GM12878 (cell line): ENCODE measurements at regions not wholly inside any gene's neighbourhood (a gene's known extent, or its start where the extent isn't known, plus 50 kb on each side); places are given as distances from the start of the nearest gene placed in this dataset.
A peak's percentile ranks its signal among the peaks of the same experiment; 100 is the strongest.

ENCODE experiments used
- ATAC-seq: fragments of 200-7000 bp; cut with Tn5 transposase; 3 replicates; pipeline ENCODE4 v1.9.1; 2020; ENCODE audit warnings: mild to moderate bottlenecking, moderate library complexity
- BruUV-seq: library from RNA; stranded (reverse); fragments of 400-500 nt; replicated peaks from 2 replicates; lab custom pipeline; 2021; lab: Mats Ljungman, UMichigan
- CTCF ChIA-PET: fragments of 300-600 bp; sonication (Branson Sonifier 250); formaldehyde crosslinking; extraction: SDS; loops from one replicate; lab custom pipeline; 2021; ENCODE audit warnings: inconsistent platforms; lab: Yijun Ruan, JAX
- POLR2A ChIA-PET: fragments of 350-600 bp; formaldehyde crosslinking; extraction: SDS; loops from one replicate; lab custom pipeline; 2021; ENCODE audit warnings: inconsistent platforms; lab: Charles Lee
- RAD21 ChIA-PET: fragments of 300-600 bp; sonication (Branson Sonifier 250); formaldehyde crosslinking; loops from one replicate; lab custom pipeline; 2023; ENCODE audit warnings: antibody characterized with exemption; ENCODE audit not compliant: unreplicated experiment; lab: Charles Lee
- SMC1A ChIA-PET: fragments of 300-600 bp; sonication (Branson Sonifier 250); formaldehyde crosslinking; loops from one replicate; lab custom pipeline; 2023; ENCODE audit not compliant: unreplicated experiment, uncharacterized antibody; lab: Charles Lee
- DNase-seq: peaks from one replicate; pipeline ENCODE4 v3.0.0-alpha.2; 2011; ENCODE audit warnings: low read depth, low spot score
- FAIRE-seq: peaks from 3 replicates; lab custom pipeline; 2011; peaks lifted over from hg19 to GRCh38; lab: Jason Lieb, UNC
- H2AFZ ChIP-seq: 2 replicates; pipeline ENCODE4 v1.6.0; 2011; ENCODE audit warnings: low read depth, low read length, control low read depth; ENCODE audit not compliant: control insufficient read depth
- H3K27ac ChIP-seq: 2 replicates; pipeline ENCODE4 v1.5.1; 2011; ENCODE audit warnings: control low read depth; ENCODE audit not compliant: control insufficient read depth, insufficient read depth
- H3K27me3 ChIP-seq, 2 experiments: replicated peaks in 1 of 2; 2 replicates each; pipeline versions ENCODE4 v1.6.0 to v1.6.1; 2011; ENCODE audit warnings: low read length in 1 of 2; ENCODE audit not compliant: control insufficient read depth in 2 of 2, insufficient read depth in 2 of 2
- H3K36me3 ChIP-seq, 2 experiments: 2 replicates each; pipeline ENCODE4 v1.5.1; 2011; ENCODE audit warnings: low read length in 1 of 2; ENCODE audit not compliant: control insufficient read depth in 2 of 2, insufficient read depth in 2 of 2
- H3K4me1 ChIP-seq: 2 replicates; pipeline ENCODE4 v1.6.1; 2011; ENCODE audit warnings: mild to moderate bottlenecking, low read length, moderate library complexity, mixed read lengths; ENCODE audit not compliant: control insufficient read depth, insufficient read depth
- H3K4me2 ChIP-seq: 2 replicates; pipeline ENCODE4 v1.6.0; 2011; ENCODE audit warnings: control low read depth; ENCODE audit not compliant: control insufficient read depth, insufficient read depth
- H3K4me3 ChIP-seq: fragments of 200-600 bp; sonication (generic); 2 replicates; pipeline ENCODE4 v1.5.1; 2016
- H3K79me2 ChIP-seq: 2 replicates; pipeline ENCODE4 v1.6.0; 2011; ENCODE audit warnings: low read length; ENCODE audit not compliant: control insufficient read depth, insufficient read depth
- H3K9ac ChIP-seq: 2 replicates; pipeline ENCODE4 v1.8.0; 2011; ENCODE audit warnings: low read length, control low read depth, mixed read lengths; ENCODE audit not compliant: control insufficient read depth, insufficient read depth
- H3K9me3 ChIP-seq: replicated peaks from 3 replicates; pipeline ENCODE4 v1.5.1; 2011; ENCODE audit warnings: mild to moderate bottlenecking, low read length; ENCODE audit not compliant: control insufficient read depth, insufficient read depth
- H4K20me1 ChIP-seq: 2 replicates; pipeline ENCODE4 v1.6.0; 2011; ENCODE audit not compliant: control insufficient read depth, insufficient read depth
- IRF4 ChIP-seq: IDR thresholded peaks from 2 replicates; pipeline ENCODE4 v1.6.1; 2011; ENCODE audit warnings: low read depth, low read length
- JUNB ChIP-seq: IDR thresholded peaks from 2 replicates; pipeline ENCODE4 v1.6.1; 2016; ENCODE audit warnings: antibody characterized with exemption, mild to moderate bottlenecking
- MEF2A ChIP-seq: IDR thresholded peaks from 2 replicates; pipeline ENCODE4 v1.6.1; 2011; ENCODE audit warnings: low read depth, mild to moderate bottlenecking, low read length, moderate library complexity; ENCODE audit not compliant: insufficient read depth
- MEF2B ChIP-seq: fragments of 450-650 bp; IDR thresholded peaks from 2 replicates; pipeline ENCODE4 v1.6.1; 2018; ENCODE audit warnings: mild to moderate bottlenecking, moderate library complexity; ENCODE audit not compliant: partially characterized antibody, poor library complexity, severe bottlenecking
- MTA2 ChIP-seq: fragments of 450-650 bp; IDR thresholded peaks from 2 replicates; pipeline ENCODE4 v1.6.1; 2016; ENCODE audit warnings: low read depth, mild to moderate bottlenecking, moderate library complexity
- RUNX3 ChIP-seq: IDR thresholded peaks from 2 replicates; pipeline ENCODE4 v1.6.1; 2012; ENCODE audit warnings: low read length, inconsistent platforms
- STAT3 ChIP-seq: IDR thresholded peaks from 2 replicates; pipeline ENCODE4 v1.6.1; 2011; ENCODE audit warnings: low read depth, low read length, improper control_type of control experiment
- WGBS: methylation state at CpG from one replicate; pipeline ENCODE4 v1.1.6; 2016; ENCODE audit warnings: low lambda C conversion rate; ENCODE audit not compliant: insufficient replicate concordance, insufficient coverage; ENCODE audit errors: missing lambda C conversion rate; 5-methylcytosine and 5-hydroxymethylcytosine counted together
- in situ Hi-C: fragments of 300-500 bp; cut with MboI; formaldehyde crosslinking; loops from 9 replicates; pipeline ENCODE4 v1.14.3; 2018; ENCODE audit warnings: mixed read lengths
- intact Hi-C: fragments of 100-400 bp; cut with micrococcal nuclease; formaldehyde crosslinking; loops from one replicate; pipeline ENCODE4 v1.14.2; 2022; ENCODE audit not compliant: unreplicated experiment
- TF ChIP-seq, protein P1 (sequence below): fragments of 150-350 bp; IDR thresholded peaks from 2 replicates; pipeline ENCODE4 v1.6.1; 2014; ENCODE audit warnings: mild to moderate bottlenecking, low read depth, low read length
- TF ChIP-seq, protein P2 (sequence below): fragments of 450-650 bp; IDR thresholded peaks from 2 replicates; pipeline ENCODE4 v1.6.1; 2017; ENCODE audit warnings: mild to moderate bottlenecking

DNA sequence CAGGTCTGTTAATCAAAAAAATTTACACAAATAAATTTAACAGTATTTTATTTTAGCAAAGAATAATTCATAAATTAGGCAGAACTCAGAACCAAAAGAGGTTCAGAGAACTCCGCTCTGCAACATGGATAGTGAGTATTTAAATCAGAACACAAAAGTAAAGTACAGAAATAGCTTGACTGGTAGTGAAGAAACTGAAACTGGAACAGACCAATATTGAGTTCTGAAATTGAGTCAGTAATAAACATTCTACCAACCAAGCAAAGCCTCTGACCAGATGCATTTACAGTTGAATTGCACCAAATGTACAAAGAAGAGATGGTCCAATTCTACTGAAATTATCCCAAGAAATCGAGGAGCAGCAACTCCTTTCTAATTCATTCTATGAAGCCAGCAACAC lies 1542.8 kb downstream of the EFNA5 start:
- Histone ChIP-seq H3K36me3 (no peaks in the 10 kb centered on the region), H4K20me1 (no peaks in the 10 kb centered on the region), H3K4me2 (0 out of 2 replicates have a peak overlapping the region, but pooled peaks have one; percentile 33), H3K4me1 (0 out of 2 replicates have a peak, but pooled peaks cover 3% of the 10 kb centered on the region), H3K4me3 (no peak overlapping the region), H3K79me2 (no peaks in the 10 kb centered on the region), H3K9ac (no peak overlapping the region), H3K9me3 (no peaks in the 10 kb centered on the region), H3K27ac (no peak overlapping the region), H3K27me3 (no peaks in the 10 kb centered on the region), H2AFZ (no peak overlapping the region)
- intact Hi-C loops (no loop called here), in situ Hi-C loops (no loop called here)
- TF ChIP-seq RUNX3 (peak; percentile 31; the same call in 1 of the 2 replicates), MEF2A (0 out of 2 replicates have a peak, but pooled peaks have one; percentile 60), MEF2B (peak; percentile 38), JUNB (peak; percentile 44; the same call in 1 of the 2 replicates), STAT3 (no peak), MTA2 (no peak), IRF4 (peak; percentile 70; the same call in 1 of the 2 replicates)
- TF ChIP-seq, protein P1, sequence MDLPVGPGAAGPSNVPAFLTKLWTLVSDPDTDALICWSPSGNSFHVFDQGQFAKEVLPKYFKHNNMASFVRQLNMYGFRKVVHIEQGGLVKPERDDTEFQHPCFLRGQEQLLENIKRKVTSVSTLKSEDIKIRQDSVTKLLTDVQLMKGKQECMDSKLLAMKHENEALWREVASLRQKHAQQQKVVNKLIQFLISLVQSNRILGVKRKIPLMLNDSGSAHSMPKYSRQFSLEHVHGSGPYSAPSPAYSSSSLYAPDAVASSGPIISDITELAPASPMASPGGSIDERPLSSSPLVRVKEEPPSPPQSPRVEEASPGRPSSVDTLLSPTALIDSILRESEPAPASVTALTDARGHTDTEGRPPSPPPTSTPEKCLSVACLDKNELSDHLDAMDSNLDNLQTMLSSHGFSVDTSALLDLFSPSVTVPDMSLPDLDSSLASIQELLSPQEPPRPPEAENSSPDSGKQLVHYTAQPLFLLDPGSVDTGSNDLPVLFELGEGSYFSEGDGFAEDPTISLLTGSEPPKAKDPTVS, result no peak
- TF ChIP-seq, protein P2, sequence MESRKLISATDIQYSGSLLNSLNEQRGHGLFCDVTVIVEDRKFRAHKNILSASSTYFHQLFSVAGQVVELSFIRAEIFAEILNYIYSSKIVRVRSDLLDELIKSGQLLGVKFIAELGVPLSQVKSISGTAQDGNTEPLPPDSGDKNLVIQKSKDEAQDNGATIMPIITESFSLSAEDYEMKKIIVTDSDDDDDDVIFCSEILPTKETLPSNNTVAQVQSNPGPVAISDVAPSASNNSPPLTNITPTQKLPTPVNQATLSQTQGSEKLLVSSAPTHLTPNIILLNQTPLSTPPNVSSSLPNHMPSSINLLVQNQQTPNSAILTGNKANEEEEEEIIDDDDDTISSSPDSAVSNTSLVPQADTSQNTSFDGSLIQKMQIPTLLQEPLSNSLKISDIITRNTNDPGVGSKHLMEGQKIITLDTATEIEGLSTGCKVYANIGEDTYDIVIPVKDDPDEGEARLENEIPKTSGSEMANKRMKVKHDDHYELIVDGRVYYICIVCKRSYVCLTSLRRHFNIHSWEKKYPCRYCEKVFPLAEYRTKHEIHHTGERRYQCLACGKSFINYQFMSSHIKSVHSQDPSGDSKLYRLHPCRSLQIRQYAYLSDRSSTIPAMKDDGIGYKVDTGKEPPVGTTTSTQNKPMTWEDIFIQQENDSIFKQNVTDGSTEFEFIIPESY, result no peak
- ChIA-PET RAD21 (no interaction called here), SMC1A (interaction anchor here (1.3 to 1.6 kb wide), 3 partner anchors 11 to 14 kb away, joined by 3 to 5 read pairs (median 3); no protein-coding TSS in a partner anchor), POLR2A (no interaction called here), CTCF (no interaction called here)
- ATAC-seq, result peak; percentile 95
- peak; percentile 59 for DNase-seq
- FAIRE-seq, result peak; percentile 92
- WGBS, result 10% methylated on average over 2 of the region's 2 CpGs
- no TSS peak for BruUV-seq
